Esophagus muscularis mucosa (tissue), 3 donors: ENCODE measurements at regions not wholly inside any gene's neighbourhood (a gene's known extent, or its start where the extent isn't known, plus 50 kb on each side); places are given as distances from the start of the nearest gene placed in this dataset.

ENCODE experiments used
- POLR2A ChIP-seq: fragments of 450-650 bp; IDR thresholded peaks from one replicate; pipeline ENCODE4 v1.6.1; 2017; ENCODE audit warnings: antibody characterized with exemption, moderate library complexity, mild to moderate bottlenecking, low read depth
- POLR2AphosphoS5 ChIP-seq, 2 donors: sonication (generic); formaldehyde crosslinking; IDR thresholded peaks; one replicate each; pipeline ENCODE4 v1.6.1; 2017; ENCODE audit warnings: antibody characterized with exemption in 2 of 2
- TF ChIP-seq, protein P1 (sequence below), 3 experiments: fragments of 200-600 bp in 2 of 3; fragments of 450-650 bp in 1 of 3; sonication (generic) in 2 of 3; IDR thresholded peaks; one replicate each; pipeline ENCODE4 v1.5.1; 2017 to 2019; ENCODE audit warnings: antibody characterized with exemption in 3 of 3, mild to moderate bottlenecking in 2 of 3, moderate library complexity in 1 of 3

DNA sequence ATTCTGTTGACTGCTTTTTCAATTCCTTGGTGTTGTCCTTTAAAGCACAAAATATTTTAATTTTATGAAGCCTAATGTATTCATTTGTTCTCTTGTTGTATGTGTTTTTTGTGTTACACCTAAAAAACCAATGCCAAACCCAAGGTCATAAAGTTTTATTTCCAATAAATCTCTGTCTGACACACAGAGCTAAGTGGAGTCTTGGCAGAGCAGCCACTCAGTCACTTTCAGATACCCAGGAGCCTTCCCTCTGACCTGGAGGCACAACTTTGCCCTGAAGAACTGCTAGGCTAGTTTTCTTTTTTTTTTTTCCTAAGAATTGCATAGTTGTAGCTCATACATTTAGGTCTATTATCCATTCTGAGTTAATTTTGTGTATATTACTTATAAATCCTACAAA lies 71.2 kb upstream of the BCL9 start:
- TF ChIP-seq, protein P1, sequence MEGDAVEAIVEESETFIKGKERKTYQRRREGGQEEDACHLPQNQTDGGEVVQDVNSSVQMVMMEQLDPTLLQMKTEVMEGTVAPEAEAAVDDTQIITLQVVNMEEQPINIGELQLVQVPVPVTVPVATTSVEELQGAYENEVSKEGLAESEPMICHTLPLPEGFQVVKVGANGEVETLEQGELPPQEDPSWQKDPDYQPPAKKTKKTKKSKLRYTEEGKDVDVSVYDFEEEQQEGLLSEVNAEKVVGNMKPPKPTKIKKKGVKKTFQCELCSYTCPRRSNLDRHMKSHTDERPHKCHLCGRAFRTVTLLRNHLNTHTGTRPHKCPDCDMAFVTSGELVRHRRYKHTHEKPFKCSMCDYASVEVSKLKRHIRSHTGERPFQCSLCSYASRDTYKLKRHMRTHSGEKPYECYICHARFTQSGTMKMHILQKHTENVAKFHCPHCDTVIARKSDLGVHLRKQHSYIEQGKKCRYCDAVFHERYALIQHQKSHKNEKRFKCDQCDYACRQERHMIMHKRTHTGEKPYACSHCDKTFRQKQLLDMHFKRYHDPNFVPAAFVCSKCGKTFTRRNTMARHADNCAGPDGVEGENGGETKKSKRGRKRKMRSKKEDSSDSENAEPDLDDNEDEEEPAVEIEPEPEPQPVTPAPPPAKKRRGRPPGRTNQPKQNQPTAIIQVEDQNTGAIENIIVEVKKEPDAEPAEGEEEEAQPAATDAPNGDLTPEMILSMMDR (IDR thresholded peaks at IDR 0.05): no peak
- TF ChIP-seq POLR2A: no peak
- no peak for TF ChIP-seq POLR2AphosphoS5 (IDR thresholded peaks at IDR 0.05)
